DOHH2 (cell line): ENCODE measurements at regions not wholly inside any gene's neighbourhood (a gene's known extent, or its start where the extent isn't known, plus 50 kb on each side); places are given as distances from the start of the nearest gene placed in this dataset.

Experiments
- CTCF ChIP-seq: fragments of 200-600 bp; sonication (generic); IDR thresholded peaks from one replicate; pipeline ENCODE4 v1.5.1; 2014; ENCODE audit warnings: antibody characterized with exemption, mild to moderate bottlenecking, low read depth, low read length; ENCODE audit not compliant: poor library complexity, severe bottlenecking
- EZH2phosphoT487 ChIP-seq: fragments of 200-600 bp; sonication (generic); IDR thresholded peaks from 2 replicates; pipeline ENCODE4 v1.6.1; 2017; ENCODE audit warnings: borderline replicate concordance, mild to moderate bottlenecking, antibody characterized with exemption, low read length, moderate library complexity, mixed read lengths

- no peak for TF ChIP-seq CTCF
- no peak for TF ChIP-seq EZH2phosphoT487
These were observed 254.1 kb upstream of the PTER start for GRCh38 chr10:16182688-16183087.
